B cell (primary cell): ENCODE measurements at regions not wholly inside any gene's neighbourhood (a gene's known extent, or its start where the extent isn't known, plus 50 kb on each side); places are given as distances from the start of the nearest gene placed in this dataset.

Experiments used
- ATAC-seq: fragments of 200-7000 bp; cut with Tn5 transposase; one replicate; pipeline ENCODE4 v1.10.0; 2021; ENCODE audit warnings: low read depth, mild to moderate bottlenecking, moderate number of reproducible peaks, moderate library complexity
- CTCF ChIA-PET: fragments of 350-600 bp; sonication (Branson Sonifier 250); formaldehyde crosslinking; loops from one replicate; lab custom pipeline; 2021; ENCODE audit warnings: antibody characterized with exemption, inconsistent platforms; lab: Charles Lee
- POLR2A ChIA-PET: fragments of 350-600 bp; sonication (Branson Sonifier 250); formaldehyde crosslinking; loops from one replicate; lab custom pipeline; 2021; ENCODE audit warnings: antibody characterized with exemption; lab: Charles Lee
- DNase-seq: peaks from one replicate; pipeline ENCODE4 v3.0.0; 2013
- H2AFZ ChIP-seq: 2 replicates; pipeline ENCODE4 v1.6.1; 2012; ENCODE audit warnings: mild to moderate bottlenecking, low read depth, low read length; ENCODE audit not compliant: insufficient read depth, poor library complexity, severe bottlenecking
- H3K27ac ChIP-seq, 2 donors: 1 replicate in 1 of 2; 2 replicates in 1 of 2; pipeline ENCODE4 v1.5.1; 2012 to 2013; ENCODE audit warnings: low read length in 2 of 2, mild to moderate bottlenecking in 2 of 2, moderate library complexity in 1 of 2
- H3K27me3 ChIP-seq, 4 experiments: fragments of 200-600 bp in 1 of 4; sonication (generic) in 1 of 4; replicated peaks in 1 of 4; 1 replicate in 2 of 4; 2 replicates in 2 of 4; pipeline versions ENCODE4 v1.6.1 to v1.7.0; 2013 to 2016; ENCODE audit warnings: low read length in 3 of 4, mild to moderate bottlenecking in 2 of 4, mixed read lengths in 1 of 4, moderate library complexity in 1 of 4; ENCODE audit not compliant: insufficient read depth in 4 of 4, control insufficient read depth in 3 of 4; ENCODE audit errors: control extremely low read depth in 1 of 4
- H3K36me3 ChIP-seq, 2 experiments: replicated peaks in 1 of 2; 1 replicate in 1 of 2; 2 replicates in 1 of 2; pipeline versions ENCODE4 v1.6.1 to v1.7.1; 2013; ENCODE audit warnings: low read length in 1 of 2; ENCODE audit not compliant: insufficient read depth in 2 of 2, control insufficient read depth in 1 of 2; ENCODE audit errors: control extremely low read depth in 1 of 2, extremely low read depth in 1 of 2
- H3K4me1 ChIP-seq, 2 donors: fragments of 200-600 bp in 1 of 2; sonication (generic) in 1 of 2; 1 replicate in 1 of 2; 2 replicates in 1 of 2; pipeline versions ENCODE4 v1.5.1 to v1.6.1; 2013 to 2017; ENCODE audit warnings: low read length in 2 of 2; ENCODE audit not compliant: control insufficient read depth in 2 of 2, insufficient read depth in 2 of 2
- H3K4me2 ChIP-seq: replicated peaks from 2 replicates; pipeline ENCODE3; 2012; ENCODE audit warnings: mild to moderate bottlenecking, low read depth, low read length; ENCODE audit not compliant: poor library complexity, severe bottlenecking
- H3K4me3 ChIP-seq, 5 experiments: fragments of 200-600 bp in 1 of 5; sonication (generic) in 1 of 5; 1 replicate in 3 of 5; 2 replicates in 2 of 5; pipeline versions ENCODE4 v1.5.1 to v1.7.0; 2011 to 2016; ENCODE audit warnings: low read length in 4 of 5, mild to moderate bottlenecking in 4 of 5, low read depth in 2 of 5, control low read depth in 1 of 5, moderate library complexity in 1 of 5; ENCODE audit not compliant: insufficient read depth in 1 of 5; ENCODE audit errors: control extremely low read depth in 1 of 5, extremely low read depth in 1 of 5
- H3K79me2 ChIP-seq: fragments of 200-600 bp; sonication (generic); one replicate; pipeline ENCODE4 v1.6.0; 2016; ENCODE audit warnings: low read length; ENCODE audit not compliant: control insufficient read depth, insufficient read depth
- H3K9ac ChIP-seq: fragments of 200-600 bp; sonication (generic); 2 replicates; pipeline ENCODE4 v1.6.1; 2017; ENCODE audit warnings: mild to moderate bottlenecking, low read length, moderate library complexity
- H3K9me3 ChIP-seq, 3 donors: one replicate each; pipeline versions ENCODE4 v1.6.1 to v1.7.1; 2013; ENCODE audit warnings: low read length in 2 of 3; ENCODE audit not compliant: control insufficient read depth in 2 of 3, insufficient read depth in 1 of 3; ENCODE audit errors: control extremely low read depth in 1 of 3
- H4K20me1 ChIP-seq: 2 replicates; pipeline ENCODE4 v1.6.0; 2012; ENCODE audit warnings: mild to moderate bottlenecking, low read length; ENCODE audit not compliant: insufficient read depth, control insufficient read depth, poor library complexity, severe bottlenecking
- H3K27ac Mint-ChIP-seq: one replicate; pipeline ENCODE4 v1.8.0; 2021; ENCODE audit warnings: mixed read lengths
- H3K27me3 Mint-ChIP-seq: one replicate; pipeline ENCODE4 v1.8.0; 2021; ENCODE audit warnings: mixed read lengths
- H3K4me1 Mint-ChIP-seq: one replicate; pipeline ENCODE4 v1.8.0; 2021; ENCODE audit warnings: mixed read lengths
- H3K4me3 Mint-ChIP-seq: one replicate; pipeline ENCODE4 v1.8.0; 2021; ENCODE audit warnings: mixed read lengths
- H3K9me3 Mint-ChIP-seq: one replicate; pipeline ENCODE4 v1.8.0; 2022; ENCODE audit warnings: mixed read lengths; ENCODE audit not compliant: insufficient read depth
- EZH2 ChIP-seq: IDR thresholded peaks from 2 replicates; pipeline ENCODE4 v1.6.1; 2012; ENCODE audit warnings: borderline replicate concordance, low read depth, mild to moderate bottlenecking, moderate library complexity, low read length; ENCODE audit not compliant: insufficient read depth, poor library complexity, severe bottlenecking
- whole genome bisulfite sequencing: methylation state at CpG from one replicate; pipeline ENCODE4 v1.1.5; 2013; ENCODE audit warnings: missing lambda C conversion rate; ENCODE audit not compliant: insufficient coverage; 5-methylcytosine and 5-hydroxymethylcytosine counted together
- intact Hi-C: fragments of 100-400 bp; cut with micrococcal nuclease; formaldehyde crosslinking; loops from one replicate; pipeline ENCODE4 v1.10.0; 2022
- TF ChIP-seq, protein P1 (sequence below): fragments of 200-600 bp; IDR thresholded peaks from one replicate; pipeline ENCODE4 v1.8.0; 2022; ENCODE audit warnings: antibody characterized with exemption, mild to moderate bottlenecking

DNA sequence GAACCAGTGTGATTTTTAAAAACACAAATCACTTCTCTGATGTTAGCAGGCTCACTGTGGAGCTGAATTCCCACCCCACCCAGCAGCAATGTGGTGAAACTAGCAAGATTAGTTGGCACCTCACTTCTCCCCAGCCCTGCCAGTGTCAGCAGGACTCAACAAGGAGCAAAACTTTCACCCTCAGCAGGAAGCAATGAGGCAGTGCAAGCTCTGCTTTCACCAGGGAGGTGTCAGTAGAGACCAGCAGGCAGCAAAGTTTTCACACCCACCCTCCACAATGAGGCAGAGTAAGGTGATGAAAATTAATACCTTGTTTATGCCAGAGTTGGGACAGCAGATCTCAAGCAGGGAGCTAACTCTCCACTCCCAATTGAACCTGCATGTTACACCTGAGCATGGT is 565.0 kb downstream of the CETN3 start:
- Histone ChIP-seq H3K27me3 (no peaks in the 10 kb centered on the region), H4K20me1 (no peaks in the 10 kb centered on the region), H3K36me3 (no peaks in the 10 kb centered on the region), H3K4me3 (no peak overlapping the region), H3K4me1 (peaks cover 0 to 3% of the 10 kb centered on the region in 2 donors), H3K27ac (no peak overlapping the region), H3K9ac (no peak overlapping the region), H2AFZ (no peak overlapping the region), H3K79me2 (no peaks in the 10 kb centered on the region), H3K4me2 (no peak overlapping the region), H3K9me3 (no peaks in the 10 kb centered on the region)
- Mint-ChIP-seq H3K4me1 (peaks cover 7% of the 10 kb centered on the region), H3K9me3 (no peaks in the 10 kb centered on the region), H3K4me3 (no peak overlapping the region), H3K27ac (no peak overlapping the region), H3K27me3 (no peaks in the 10 kb centered on the region)
- ChIA-PET CTCF (interaction anchor here (0.6 to 1.0 kb wide), 2 partner anchors 11 to 1300 kb away, joined by 3 read pairs; no protein-coding TSS in a partner anchor), POLR2A (no interaction called here)
- intact Hi-C loops, result no loop called here
- DNase-seq (no peak), ATAC-seq (no peak)
- TF ChIP-seq, protein P1, sequence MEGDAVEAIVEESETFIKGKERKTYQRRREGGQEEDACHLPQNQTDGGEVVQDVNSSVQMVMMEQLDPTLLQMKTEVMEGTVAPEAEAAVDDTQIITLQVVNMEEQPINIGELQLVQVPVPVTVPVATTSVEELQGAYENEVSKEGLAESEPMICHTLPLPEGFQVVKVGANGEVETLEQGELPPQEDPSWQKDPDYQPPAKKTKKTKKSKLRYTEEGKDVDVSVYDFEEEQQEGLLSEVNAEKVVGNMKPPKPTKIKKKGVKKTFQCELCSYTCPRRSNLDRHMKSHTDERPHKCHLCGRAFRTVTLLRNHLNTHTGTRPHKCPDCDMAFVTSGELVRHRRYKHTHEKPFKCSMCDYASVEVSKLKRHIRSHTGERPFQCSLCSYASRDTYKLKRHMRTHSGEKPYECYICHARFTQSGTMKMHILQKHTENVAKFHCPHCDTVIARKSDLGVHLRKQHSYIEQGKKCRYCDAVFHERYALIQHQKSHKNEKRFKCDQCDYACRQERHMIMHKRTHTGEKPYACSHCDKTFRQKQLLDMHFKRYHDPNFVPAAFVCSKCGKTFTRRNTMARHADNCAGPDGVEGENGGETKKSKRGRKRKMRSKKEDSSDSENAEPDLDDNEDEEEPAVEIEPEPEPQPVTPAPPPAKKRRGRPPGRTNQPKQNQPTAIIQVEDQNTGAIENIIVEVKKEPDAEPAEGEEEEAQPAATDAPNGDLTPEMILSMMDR, result no peak
- no peak for TF ChIP-seq EZH2

DNA sequence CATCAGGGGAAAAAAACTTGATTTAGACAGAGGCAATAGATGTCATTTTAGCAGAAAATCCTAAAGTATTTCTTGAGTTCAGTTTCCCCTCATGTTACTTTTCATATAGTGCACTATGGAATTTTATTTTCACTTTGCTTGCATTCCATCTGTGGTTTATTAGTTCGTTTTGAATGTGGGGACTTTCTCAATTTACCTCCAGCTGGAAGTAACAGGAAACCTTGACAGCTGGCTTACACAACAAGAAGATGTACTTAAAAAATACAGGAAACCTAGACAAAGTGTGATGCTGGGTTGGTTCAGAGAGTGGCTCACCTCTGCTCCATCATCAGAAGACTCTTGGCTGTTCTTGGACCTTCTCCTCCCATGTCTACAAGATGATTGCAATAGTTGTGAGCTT is 567.0 kb downstream of the CETN3 start:
- WGBS, result no CpG with 5 or more reads among the region's 1 CpG
- no peaks in the 10 kb centered on the region for H3K27me3 Mint-ChIP-seq
- Histone ChIP-seq H2AFZ (no peak overlapping the region), H3K4me2 (no peak overlapping the region), H4K20me1 (no peaks in the 10 kb centered on the region), H3K9me3 (no peaks in the 10 kb centered on the region), H3K4me1 (no peaks in the 10 kb centered on the region), H3K27me3 (no peaks in the 10 kb centered on the region), H3K9ac (no peak overlapping the region), H3K36me3 (no peaks in the 10 kb centered on the region), H3K4me3 (no peak overlapping the region), H3K27ac (no peak overlapping the region), H3K79me2 (no peaks in the 10 kb centered on the region)
- intact Hi-C loops, result no loop called here
- DNase-seq (no peak), ATAC-seq (no peak)
- H3K27ac Mint-ChIP-seq, result no peak overlapping the region
- peaks cover 3% of the 10 kb centered on the region for H3K4me1 Mint-ChIP-seq
- ChIA-PET CTCF (no interaction called here), POLR2A (no interaction called here)
- H3K9me3 Mint-ChIP-seq, result no peaks in the 10 kb centered on the region
- no peak for TF ChIP-seq EZH2
- TF ChIP-seq, protein P1, result no peak
- H3K4me3 Mint-ChIP-seq, result no peak overlapping the region
